GM19238 (cell line): ENCODE measurements at regions not wholly inside any gene's neighbourhood (a gene's known extent, or its start where the extent isn't known, plus 50 kb on each side); places are given as distances from the start of the nearest gene placed in this dataset.
"Not testable (repeated sequence)": the region's sequence is repeated elsewhere in the genome, so short reads cannot be mapped to it uniquely, and the experiment has no call there.

ENCODE experiments used
- DNase-seq: peaks from one replicate; pipeline ENCODE4 v3.0.0; 2011; ENCODE audit warnings: low spot score; ENCODE audit not compliant: insufficient read length

DNA sequence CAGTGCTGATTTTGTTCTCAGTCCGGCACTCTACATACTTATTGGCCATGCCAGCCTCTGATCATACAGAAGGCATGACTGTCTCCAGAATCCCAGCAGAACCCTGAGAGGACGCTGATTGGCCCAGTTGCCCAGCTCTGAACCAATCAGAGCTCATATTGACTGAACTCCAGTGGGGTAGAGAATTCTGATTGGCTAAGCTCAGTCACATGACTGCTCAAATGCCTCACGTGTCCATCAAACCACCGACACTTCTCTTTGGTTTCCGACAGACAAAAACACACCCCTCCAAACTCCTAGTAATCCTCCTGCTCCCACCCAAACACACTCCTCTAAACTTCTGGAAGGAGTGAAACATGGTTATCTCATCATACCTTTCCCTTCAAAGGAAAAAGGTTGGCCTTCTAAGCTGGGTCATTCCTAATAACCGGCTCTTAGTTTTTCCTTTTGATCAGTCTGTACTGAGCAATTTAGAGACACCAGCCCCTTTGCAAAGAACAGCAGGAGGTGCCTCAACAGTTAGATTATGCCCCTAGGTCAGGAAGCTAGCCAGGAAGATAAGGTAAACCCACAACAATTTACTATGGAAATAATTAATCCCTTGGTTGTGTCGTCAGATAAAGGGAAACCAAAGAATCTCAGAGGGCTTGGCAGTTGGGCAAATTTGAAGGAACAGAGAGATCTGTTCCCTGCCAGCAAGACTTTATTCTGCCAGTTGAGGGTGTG is 187.8 kb downstream of the TLE3 start:
- DNase-seq: no peak

DNA sequence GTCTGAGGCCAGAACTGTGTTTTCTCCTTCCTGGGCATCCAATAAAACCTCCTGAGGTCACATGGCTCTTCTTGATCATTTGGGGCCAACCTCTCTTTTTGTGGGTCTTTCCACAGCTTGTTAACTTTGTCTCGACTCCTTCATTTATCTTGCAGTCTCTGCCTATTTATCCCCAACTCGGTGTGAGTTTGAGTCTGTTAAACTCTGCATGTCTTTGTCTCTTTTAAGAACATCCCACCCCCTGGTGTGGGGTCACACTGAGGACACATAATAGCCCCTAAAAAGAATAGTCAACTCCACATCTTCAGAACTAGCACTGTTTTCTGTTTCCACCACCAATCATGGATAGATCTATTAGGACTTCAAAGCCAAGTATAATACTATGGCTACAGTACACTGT is 187.2 kb downstream of the TLE3 start:
- no peak for DNase-seq

GRCh38 chr15:69912116-69912515 is 185.6 kb downstream of the TLE3 start:
- DNase-seq: no peak

DNA sequence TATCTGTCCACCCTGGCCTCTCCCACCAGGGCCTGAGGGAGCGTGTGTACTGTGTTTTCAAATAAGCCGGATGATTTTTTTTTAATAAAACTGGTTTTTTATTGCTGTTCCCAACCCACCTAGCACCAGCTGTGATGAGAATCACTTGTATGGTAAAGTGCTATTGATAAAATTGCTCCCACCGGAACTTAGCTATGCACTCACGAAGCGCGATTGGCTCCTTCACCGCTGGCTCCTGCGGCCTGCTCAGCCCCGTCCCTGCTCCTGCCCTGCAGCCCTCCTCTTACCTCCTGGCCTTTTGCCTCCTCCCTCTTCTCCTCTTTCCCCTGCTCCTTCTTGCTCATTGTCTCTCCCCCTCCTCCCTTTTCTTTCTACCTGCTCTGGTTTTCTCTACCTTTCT is 183.7 kb downstream of the TLE3 start:
- DNase-seq: no peak

DNA sequence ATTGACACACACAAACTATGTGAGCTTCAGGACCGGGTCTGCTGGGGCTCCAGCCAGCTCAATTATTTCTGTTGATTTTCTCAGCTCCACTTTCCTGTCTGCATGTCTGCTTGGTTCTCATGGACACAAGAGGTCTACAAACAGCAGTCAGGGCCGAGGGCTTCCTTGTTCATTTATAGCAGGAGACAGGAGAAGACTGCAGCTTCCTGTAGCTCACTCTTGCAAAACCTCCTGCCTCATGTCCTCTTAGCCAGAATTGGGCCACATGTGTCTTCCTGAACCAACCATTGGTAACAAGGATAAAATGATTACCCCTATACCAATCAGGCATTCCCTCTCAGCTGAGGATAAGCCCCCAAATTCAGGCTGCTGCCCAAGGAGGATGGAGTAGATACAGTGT is 182.8 kb downstream of the TLE3 start:
- no peak for DNase-seq

DNA sequence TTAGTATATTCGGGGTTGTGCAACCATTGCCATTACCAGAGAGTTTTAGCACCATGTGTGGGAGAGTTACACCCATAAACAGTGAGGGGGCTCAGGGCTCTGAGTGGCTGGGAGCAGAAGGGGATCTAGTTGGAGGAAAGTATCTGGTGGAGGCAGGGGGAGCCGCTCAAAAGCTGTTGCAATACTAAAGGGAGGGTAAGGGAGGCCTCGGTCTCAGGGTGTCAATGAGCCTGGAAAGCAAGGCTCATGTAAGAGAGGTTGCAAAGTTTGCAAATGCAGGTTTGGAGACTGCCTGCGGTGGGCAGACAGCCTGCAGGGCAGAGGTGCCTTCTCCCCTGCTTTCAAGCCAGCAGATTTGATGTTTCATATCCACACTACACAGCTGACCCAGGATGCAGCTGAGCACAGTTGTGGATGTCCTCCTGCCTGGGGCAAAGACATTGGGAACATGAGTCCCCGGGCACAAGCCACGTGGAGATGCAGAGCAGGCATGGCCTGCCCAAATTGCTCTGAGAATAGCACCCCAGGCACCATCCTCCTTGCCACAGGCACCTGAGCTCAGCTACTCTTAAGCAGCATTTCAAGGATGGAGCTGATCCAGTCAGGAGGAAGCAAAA is 181.4 kb downstream of the TLE3 start:
- no peak for DNase-seq

DNA sequence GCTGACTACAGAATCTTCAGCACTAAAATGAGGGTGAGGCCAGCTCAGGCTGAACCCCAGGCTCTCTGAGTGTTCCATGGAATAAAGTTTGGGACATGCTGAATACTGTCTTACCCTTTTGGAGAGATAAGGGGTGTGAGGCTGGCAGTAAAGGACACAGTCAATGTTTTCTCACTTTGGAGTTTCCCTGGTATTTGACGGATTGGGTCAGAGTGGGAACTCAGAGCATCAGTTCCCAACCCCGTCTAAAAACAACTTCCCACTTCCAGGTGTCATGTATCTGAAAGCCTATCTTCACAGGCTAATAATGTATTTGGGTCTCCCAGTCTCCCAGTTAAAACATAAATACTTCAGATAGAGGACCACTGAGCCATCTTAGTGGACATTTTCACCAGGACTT is 180.7 kb downstream of the TLE3 start:
- no peak for DNase-seq

DNA sequence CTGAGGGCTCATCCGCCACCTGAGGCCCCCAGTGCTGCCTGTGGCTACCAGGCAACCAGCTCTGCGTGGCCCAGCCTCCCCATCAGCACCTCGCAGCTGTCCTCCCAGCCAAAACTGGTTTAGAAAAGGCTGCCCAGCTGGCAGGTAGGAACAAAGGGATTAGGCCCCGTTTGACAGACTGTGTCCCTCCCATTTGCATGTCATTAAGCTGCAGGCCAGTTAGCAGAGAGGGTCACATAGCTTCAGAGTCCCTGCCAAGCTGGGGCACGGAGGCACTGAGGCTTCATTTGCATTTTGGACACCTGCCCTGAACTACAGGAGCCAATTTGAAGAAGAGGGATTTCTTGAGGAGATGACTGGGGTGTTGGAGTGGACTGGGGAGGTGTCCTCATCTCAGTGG is 177.9 kb downstream of the TLE3 start:
- DNase-seq: no peak

- DNase-seq: no peak
These were observed 177.5 kb downstream of the TLE3 start for GRCh38 chr15:69920221-69920620.

DNA sequence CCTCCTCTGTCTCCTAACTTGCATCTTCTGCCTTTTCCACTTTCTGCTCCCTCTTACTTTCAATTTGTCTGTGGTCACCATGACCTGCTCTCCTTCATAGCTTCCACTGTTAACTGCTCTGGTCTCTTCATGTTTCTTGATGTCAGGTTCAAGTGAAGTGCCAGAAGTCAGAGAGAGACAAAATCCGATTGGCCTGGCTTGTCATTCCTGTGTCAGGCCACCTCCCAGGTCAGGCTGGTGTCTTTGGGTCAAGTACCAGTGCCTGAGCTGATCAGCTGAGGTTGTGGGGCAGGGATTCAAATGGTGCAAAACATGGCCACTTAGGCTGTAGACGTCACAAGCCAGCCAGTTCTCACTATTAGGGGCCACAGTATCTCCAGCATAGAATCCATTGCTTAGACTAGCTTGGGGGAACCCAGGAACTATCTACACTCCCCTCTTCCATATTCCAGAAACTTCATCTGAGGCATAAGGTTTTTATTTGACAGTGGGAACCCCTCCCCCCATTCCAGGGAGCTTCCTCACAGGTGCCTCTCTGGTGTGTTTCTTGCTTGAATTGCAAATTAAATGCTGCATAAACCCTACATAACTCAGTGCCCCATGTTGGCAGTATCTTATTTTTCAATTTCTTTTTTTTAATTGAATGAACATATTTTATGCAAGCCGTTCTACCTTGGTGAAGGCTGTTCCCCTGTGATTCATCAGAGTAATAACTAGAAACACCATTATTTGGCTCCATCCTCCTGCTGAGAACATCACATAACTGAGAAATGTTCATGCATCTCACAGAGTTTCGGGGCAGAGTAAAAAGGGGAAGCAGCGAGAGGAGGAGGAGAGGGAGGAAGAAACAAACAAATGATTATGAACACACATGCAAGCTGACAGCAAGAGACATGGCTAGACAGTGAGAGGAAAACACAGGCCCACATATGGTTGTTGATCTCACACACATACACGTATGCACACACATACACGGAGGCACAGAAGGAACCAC is 175.8 kb downstream of the TLE3 start:
- DNase-seq: peak; percentile 23

- DNase-seq: no peak
These were observed 173.2 kb downstream of the TLE3 start for GRCh38 chr15:69924531-69924930.

- DNase-seq: no peak
These were observed 171.7 kb downstream of the TLE3 start for GRCh38 chr15:69926006-69926405.

- no peak for DNase-seq
These were observed 171.0 kb downstream of the TLE3 start for GRCh38 chr15:69926721-69927120.

GRCh38 chr15:69928890-69929289 is 168.8 kb downstream of the TLE3 start:
- DNase-seq: not testable (repeated sequence)

DNA sequence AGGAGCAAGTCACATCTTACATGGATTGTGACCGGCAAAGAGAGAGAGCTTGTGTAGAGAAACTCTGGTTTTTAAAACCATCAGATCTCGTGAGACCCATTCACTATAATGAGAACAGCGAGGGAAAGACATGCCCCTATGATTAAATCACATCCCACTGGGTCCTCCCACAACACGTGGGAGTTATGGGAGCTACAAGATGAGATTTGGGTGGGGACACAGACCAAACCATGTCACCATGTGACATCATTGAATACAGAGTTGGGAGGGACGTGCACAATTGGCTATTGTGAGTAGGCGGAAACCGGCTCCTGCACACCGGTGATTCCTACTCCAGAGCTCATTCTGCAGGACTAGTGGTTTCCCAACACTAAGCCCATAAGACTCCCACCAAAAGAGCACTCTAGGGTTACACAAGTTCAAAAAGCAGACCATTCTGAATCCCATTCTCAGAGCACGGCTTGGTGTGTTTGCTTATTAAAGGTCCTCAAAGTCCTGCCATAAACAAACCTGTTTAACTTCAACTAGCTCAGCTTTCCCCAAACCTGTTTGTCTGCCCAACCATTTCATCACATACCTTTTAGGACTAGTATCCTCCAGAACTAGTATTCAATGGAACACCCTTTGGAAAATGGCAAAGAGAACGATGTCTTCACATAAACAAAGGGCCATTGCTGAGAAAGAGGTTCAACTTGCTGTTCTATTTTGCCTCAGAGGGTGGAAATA is 167.6 kb downstream of the TLE3 start:
- DNase-seq: no peak

GRCh38 chr15:69930754-69931153 is 167.0 kb downstream of the TLE3 start:
- no peak for DNase-seq

DNA sequence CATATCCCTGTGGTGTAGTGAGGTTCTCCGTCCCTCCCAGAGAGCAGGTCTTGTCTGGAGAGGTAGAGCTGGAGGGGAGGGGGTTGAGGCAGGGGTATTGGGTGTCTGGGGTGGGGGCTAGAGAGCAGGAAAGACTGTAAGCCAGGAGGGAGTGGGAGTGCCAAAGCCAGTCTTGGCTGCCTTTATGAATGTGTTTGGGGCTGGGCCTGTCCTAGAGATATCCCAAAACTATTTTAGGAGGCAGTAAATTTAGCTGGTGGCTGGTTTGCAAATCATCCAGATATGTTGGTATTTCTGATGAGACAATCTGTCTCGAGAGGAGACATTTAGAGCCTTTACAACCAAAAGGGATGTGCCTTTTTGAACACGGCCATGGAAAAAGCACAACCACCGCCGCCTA is 166.6 kb downstream of the TLE3 start:
- no peak for DNase-seq

DNA sequence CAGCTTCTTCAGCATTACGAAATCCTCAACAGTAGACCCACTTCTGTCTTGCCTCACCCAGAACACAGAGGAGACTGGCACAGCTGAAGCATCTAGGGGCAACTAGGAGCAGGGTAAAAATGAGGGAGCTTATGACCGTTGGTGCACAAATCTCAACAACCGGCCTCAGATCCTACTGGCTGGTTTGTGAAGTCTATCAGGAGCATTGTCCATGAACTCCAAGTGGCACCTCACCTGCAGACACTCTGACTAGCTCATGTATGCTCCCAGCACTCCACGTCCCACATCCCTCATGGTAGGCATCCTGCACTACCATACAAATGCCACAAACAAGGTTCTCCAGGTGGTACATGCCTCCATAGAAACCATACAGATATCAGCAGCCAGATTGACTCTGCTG is 163.1 kb downstream of the TLE3 start:
- DNase-seq: no peak

GRCh38 chr15:69939513-69940440 is 157.9 kb downstream of the TLE3 start:
- no peak for DNase-seq
